GM21367 (cell line): ENCODE measurements at regions not wholly inside any gene's neighbourhood (a gene's known extent, or its start where the extent isn't known, plus 50 kb on each side); places are given as distances from the start of the nearest gene placed in this dataset.

Source experiments
- ATAC-seq: cut with Tn5 transposase; IDR thresholded peaks from one replicate; pipeline ENCODE4 v1.9.1; 2021; ENCODE audit not compliant: unreplicated experiment

GRCh38 chr5:82855893-82856550 lies 221.2 kb downstream of the TMEM167A start:
- no peak for ATAC-seq

- no peak for ATAC-seq
Observed at GRCh38 chr5:82854956-82855355, 222.2 kb downstream of the TMEM167A start.

- no peak for ATAC-seq
Observed at GRCh38 chr5:82851471-82851870, 225.7 kb downstream of the TMEM167A start.

GRCh38 chr5:82850393-82850792 lies 226.8 kb downstream of the TMEM167A start:
- ATAC-seq, result no peak

- ATAC-seq, result no peak
Observed at GRCh38 chr5:82849885-82850284, 227.3 kb downstream of the TMEM167A start.

GRCh38 chr5:82847562-82847961 lies 229.6 kb downstream of the TMEM167A start:
- no peak for ATAC-seq

- ATAC-seq, result no peak
Observed at GRCh38 chr5:82839881-82840280, 237.3 kb downstream of the TMEM167A start.

- no peak for ATAC-seq
Observed at GRCh38 chr5:82835488-82835887, 241.7 kb downstream of the TMEM167A start.

GRCh38 chr5:82834151-82834550 lies 243.0 kb downstream of the TMEM167A start:
- no peak for ATAC-seq

- no peak for ATAC-seq
Observed at GRCh38 chr5:82833277-82833676, 243.9 kb downstream of the TMEM167A start.

- no peak for ATAC-seq
Observed at GRCh38 chr5:82832445-82832844, 244.7 kb downstream of the TMEM167A start.

- no peak for ATAC-seq
Observed at GRCh38 chr5:82828211-82828610, 249.0 kb downstream of the TMEM167A start.

- no peak for ATAC-seq
Observed at GRCh38 chr5:82827651-82828050, 249.5 kb downstream of the TMEM167A start.

- no peak for ATAC-seq
Observed at GRCh38 chr5:82822634-82822927, 254.6 kb downstream of the TMEM167A start.

GRCh38 chr5:82821846-82822633 lies 255.2 kb downstream of the TMEM167A start:
- ATAC-seq, result no peak

- ATAC-seq, result peak; percentile 80
Observed at GRCh38 chr5:82820961-82821845, 256.0 kb downstream of the TMEM167A start.

- no peak for ATAC-seq
Observed at GRCh38 chr5:82820188-82820587, 257.0 kb downstream of the TMEM167A start.

GRCh38 chr5:82817897-82818676 lies 259.1 kb downstream of the TMEM167A start:
- ATAC-seq, result no peak

- ATAC-seq, result no peak
Observed at GRCh38 chr5:82816926-82817325, 260.3 kb downstream of the TMEM167A start.

- ATAC-seq, result no peak
Observed at GRCh38 chr5:82815871-82816270, 261.3 kb downstream of the TMEM167A start.

GRCh38 chr5:82813861-82814260 lies 263.3 kb downstream of the TMEM167A start:
- ATAC-seq, result no peak
